ENCODE measurements at regions not wholly inside any gene's neighbourhood (a gene's known extent, or its start where the extent isn't known, plus 50 kb on each side); places are given as distances from the start of the nearest gene placed in this dataset.

GRCh38 chr4:106425576-106425975 is 57.0 kb upstream of the GIMD1 start:
- TF ChIP-seq CTCF (conservative IDR thresholded peaks at IDR 0.05; ENCODE audit: low read depth, low read length), result no peak
- TF ChIP-seq EZH2 (IDR thresholded peaks at IDR 0.05; ENCODE audit: borderline replicate concordance, low read depth, low read length, poor library complexity, severe bottlenecking), result no peak
